Mesenchymal stem cell (in vitro differentiated cells and primary cell): ENCODE measurements at regions not wholly inside any gene's neighbourhood (a gene's known extent, or its start where the extent isn't known, plus 50 kb on each side); places are given as distances from the start of the nearest gene placed in this dataset.

Source experiments
- DNase-seq: peaks from one replicate; pipeline ENCODE4 v3.0.0-alpha.2; 2013
- H2AFZ ChIP-seq: one replicate; pipeline ENCODE4 v1.6.1; 2013; ENCODE audit warnings: low read depth, mild to moderate bottlenecking, control low read depth, inconsistent platforms, low read length, moderate library complexity
- H2AK5ac ChIP-seq: 2 replicates; pipeline ENCODE4 v1.6.1; 2013; ENCODE audit warnings: low read length, moderate library complexity, mild to moderate bottlenecking, inconsistent platforms; ENCODE audit not compliant: severe bottlenecking
- H2BK120ac ChIP-seq: one replicate; pipeline ENCODE4 v1.6.1; 2013; ENCODE audit warnings: low read depth, mild to moderate bottlenecking, inconsistent platforms, low read length, moderate library complexity
- H2BK12ac ChIP-seq, 2 experiments: one replicate each; pipeline ENCODE4 v1.6.1; 2013; ENCODE audit warnings: inconsistent platforms in 2 of 2, low read length in 2 of 2, mild to moderate bottlenecking in 2 of 2, moderate library complexity in 2 of 2, control low read depth in 1 of 2
- H2BK15ac ChIP-seq: one replicate; pipeline ENCODE4 v1.6.1; 2013; ENCODE audit warnings: mild to moderate bottlenecking, low read depth, inconsistent platforms; ENCODE audit not compliant: poor library complexity, severe bottlenecking
- H2BK5ac ChIP-seq: 2 replicates; pipeline ENCODE4 v1.6.1; 2013; ENCODE audit warnings: low read depth, mild to moderate bottlenecking, low read length, control low read depth, inconsistent platforms; ENCODE audit not compliant: poor library complexity, severe bottlenecking
- H3K14ac ChIP-seq, 2 experiments: one replicate each; pipeline ENCODE4 v1.6.1; 2013; ENCODE audit warnings: inconsistent platforms in 2 of 2, low read length in 2 of 2, control low read depth in 1 of 2, mild to moderate bottlenecking in 1 of 2, moderate library complexity in 1 of 2
- H3K18ac ChIP-seq, 2 experiments: one replicate each; pipeline ENCODE4 v1.6.1; 2013; ENCODE audit warnings: inconsistent platforms in 2 of 2, low read length in 2 of 2, control low read depth in 1 of 2, low read depth in 1 of 2, mild to moderate bottlenecking in 1 of 2
- H3K23ac ChIP-seq, 2 experiments: one replicate each; pipeline ENCODE4 v1.6.1; 2013; ENCODE audit warnings: inconsistent platforms in 2 of 2, low read length in 2 of 2, mild to moderate bottlenecking in 2 of 2, moderate library complexity in 2 of 2, control low read depth in 1 of 2
- H3K27ac ChIP-seq: 2 replicates; pipeline ENCODE4 v1.5.1; 2013; ENCODE audit warnings: mild to moderate bottlenecking, moderate library complexity, low read length, control low read depth, inconsistent platforms; ENCODE audit not compliant: poor library complexity, severe bottlenecking
- H3K27me3 ChIP-seq, 2 experiments: 2 replicates each; pipeline versions ENCODE4 v1.6.1 to v1.7.0; 2013; ENCODE audit warnings: low read length in 2 of 2, mild to moderate bottlenecking in 2 of 2, moderate library complexity in 2 of 2, control low read depth in 1 of 2, inconsistent platforms in 1 of 2; ENCODE audit not compliant: control insufficient read depth in 1 of 2, insufficient read depth in 1 of 2
- H3K36me3 ChIP-seq, 2 experiments: 2 replicates each; pipeline versions ENCODE4 v1.6.1 to v1.7.0; 2013; ENCODE audit warnings: low read length in 2 of 2, control low read depth in 1 of 2, inconsistent platforms in 1 of 2, low read depth in 1 of 2, mild to moderate bottlenecking in 1 of 2; ENCODE audit not compliant: insufficient read depth in 2 of 2, control insufficient read depth in 1 of 2
- H3K4ac ChIP-seq, 2 experiments: one replicate each; pipeline ENCODE4 v1.6.1; 2013; ENCODE audit warnings: inconsistent platforms in 2 of 2, low read length in 2 of 2, mild to moderate bottlenecking in 2 of 2, moderate library complexity in 2 of 2, control low read depth in 1 of 2, low read depth in 1 of 2
- H3K4me1 ChIP-seq: 2 replicates; pipeline ENCODE4 v1.6.1; 2013; ENCODE audit warnings: low read depth, low read length, control low read depth; ENCODE audit not compliant: control insufficient read depth, insufficient read depth
- H3K4me2 ChIP-seq: 2 replicates; pipeline ENCODE4 v1.6.1; 2013; ENCODE audit warnings: low read length, mild to moderate bottlenecking, inconsistent platforms; ENCODE audit not compliant: poor library complexity, severe bottlenecking
- H3K4me3 ChIP-seq, 2 experiments: 2 replicates each; pipeline versions ENCODE4 v1.5.1 to v1.7.0; 2013; ENCODE audit warnings: low read length in 2 of 2, mild to moderate bottlenecking in 2 of 2, control low read depth in 1 of 2, low read depth in 1 of 2; ENCODE audit not compliant: insufficient read depth in 1 of 2
- H3K79me1 ChIP-seq: replicated peaks from 2 replicates; pipeline ENCODE4 v1.6.1; 2013; ENCODE audit warnings: mild to moderate bottlenecking, control low read depth, low read length, inconsistent platforms; ENCODE audit not compliant: poor library complexity, severe bottlenecking
- H3K9ac ChIP-seq: 2 replicates; pipeline ENCODE4 v1.7.0; 2013; ENCODE audit warnings: mild to moderate bottlenecking, low read length, moderate library complexity
- H3K9me3 ChIP-seq: 2 replicates; pipeline ENCODE4 v1.7.0; 2013; ENCODE audit warnings: mild to moderate bottlenecking, low read length; ENCODE audit not compliant: control insufficient read depth
- H4K8ac ChIP-seq: one replicate; pipeline ENCODE4 v1.6.1; 2013; ENCODE audit warnings: inconsistent platforms, mild to moderate bottlenecking, low read length, moderate library complexity
- H4K91ac ChIP-seq: one replicate; pipeline ENCODE4 v1.6.1; 2013; ENCODE audit warnings: mild to moderate bottlenecking, low read length, inconsistent platforms
- WGBS: methylation state at CpG from one replicate; pipeline ENCODE4 v1.1.7; 2013; ENCODE audit warnings: mixed read lengths; 5-methylcytosine and 5-hydroxymethylcytosine counted together

GRCh38 chr13:82657471-82657870 lies 1224.8 kb downstream of the SLITRK1 start:
- WGBS: 100% methylated on average over 2 of the region's 3 CpGs
- Histone ChIP-seq H3K9me3 (no peaks in the 10 kb centered on the region), H3K79me1 (no peaks in the 10 kb centered on the region), H3K27ac (no peak overlapping the region), H3K4me3 (no peak overlapping the region), H3K14ac (no peak overlapping the region), H2AFZ (no peak overlapping the region), H3K4me1 (peaks cover 5% of the 10 kb centered on the region), H2BK5ac (no peak overlapping the region), H4K91ac (no peak overlapping the region), H2AK5ac (no peak overlapping the region), H3K23ac (no peak overlapping the region), H2BK12ac (no peak overlapping the region), H2BK120ac (no peak overlapping the region), H2BK15ac (no peak overlapping the region), H3K27me3 (no peaks in the 10 kb centered on the region), H3K4ac (no peak overlapping the region), H4K8ac (no peak overlapping the region), H3K9ac (no peak overlapping the region), H3K18ac (no peak overlapping the region), H3K4me2 (no peak overlapping the region), H3K36me3 (no peaks in the 10 kb centered on the region)
- DNase-seq: no peak

- Histone ChIP-seq H3K27me3 (no peaks in the 10 kb centered on the region), H2BK12ac (no peak overlapping the region), H2BK5ac (no peak overlapping the region), H3K23ac (peak overlapping the region in 1 of 2 experiments; percentile 14), H3K4ac (no peak overlapping the region), H3K79me1 (no peaks in the 10 kb centered on the region), H3K27ac (peak overlapping the region; percentile 44), H3K4me2 (no peak overlapping the region), H3K4me1 (peaks cover 5% of the 10 kb centered on the region), H2AK5ac (no peak overlapping the region), H3K36me3 (no peaks in the 10 kb centered on the region), H3K14ac (peak overlapping the region in 1 of 2 experiments; percentile 53), H2BK15ac (peak overlapping the region; percentile 29), H3K9me3 (no peaks in the 10 kb centered on the region), H3K9ac (peak overlapping the region; percentile 91), H2AFZ (no peak overlapping the region), H2BK120ac (no peak overlapping the region), H3K18ac (peak overlapping the region in 1 of 2 experiments; percentile 37), H4K91ac (no peak overlapping the region), H3K4me3 (no peak overlapping the region), H4K8ac (no peak overlapping the region)
- 96% methylated on average over 14 of the region's 16 CpGs for WGBS
- DNase-seq: no peak
Observed at GRCh38 chr13:82654861-82655855, 1227.1 kb downstream of the SLITRK1 start.

GRCh38 chr13:82654143-82654542 lies 1228.1 kb downstream of the SLITRK1 start:
- Histone ChIP-seq H3K4ac (no peak overlapping the region), H3K9ac (no peak overlapping the region), H2BK120ac (no peak overlapping the region), H3K79me1 (no peaks in the 10 kb centered on the region), H2BK15ac (no peak overlapping the region), H2AFZ (no peak overlapping the region), H3K4me2 (no peak overlapping the region), H3K9me3 (no peaks in the 10 kb centered on the region), H3K14ac (no peak overlapping the region), H2BK12ac (no peak overlapping the region), H3K4me1 (peaks cover 5% of the 10 kb centered on the region), H4K8ac (no peak overlapping the region), H2BK5ac (no peak overlapping the region), H2AK5ac (no peak overlapping the region), H3K23ac (no peak overlapping the region), H3K36me3 (no peaks in the 10 kb centered on the region), H4K91ac (no peak overlapping the region), H3K27me3 (no peaks in the 10 kb centered on the region), H3K4me3 (no peak overlapping the region), H3K27ac (no peak overlapping the region), H3K18ac (no peak overlapping the region)
- WGBS: no CpG with 5 or more reads among the region's 1 CpG
- no peak for DNase-seq

GRCh38 chr13:82647540-82647939 lies 1234.7 kb downstream of the SLITRK1 start:
- Histone ChIP-seq H3K27me3 (no peaks in the 10 kb centered on the region), H2AFZ (no peak overlapping the region), H3K9me3 (no peaks in the 10 kb centered on the region), H3K4me2 (no peak overlapping the region), H3K18ac (no peak overlapping the region), H3K36me3 (no peaks in the 10 kb centered on the region), H3K14ac (no peak overlapping the region), H2BK12ac (no peak overlapping the region), H2BK5ac (no peak overlapping the region), H3K4me3 (no peak overlapping the region), H2BK15ac (no peak overlapping the region), H3K27ac (no peak overlapping the region), H3K9ac (no peak overlapping the region), H4K91ac (no peak overlapping the region), H2BK120ac (no peak overlapping the region), H3K79me1 (no peaks in the 10 kb centered on the region), H2AK5ac (no peak overlapping the region), H3K4ac (no peak overlapping the region), H4K8ac (no peak overlapping the region), H3K23ac (peak overlapping the region in 1 of 2 experiments; percentile 80), H3K4me1 (no peaks in the 10 kb centered on the region)
- WGBS: 100% methylated on average over 1 of the region's 1 CpG
- DNase-seq: no peak
